NCI-H128 (cell line): ENCODE measurements at regions not wholly inside any gene's neighbourhood (a gene's known extent, or its start where the extent isn't known, plus 50 kb on each side); places are given as distances from the start of the nearest gene placed in this dataset.

Experiments used
- DNase-seq: peaks from one replicate; lab custom pipeline; 2025; ENCODE audit not compliant: unreplicated experiment; lab: John Stamatoyannopoulos, UW

GRCh38 chr9:86765746-86766430 lies 181.4 kb downstream of the GAS1 start:
- no peak for DNase-seq

GRCh38 chr9:86764671-86765343 lies 182.5 kb downstream of the GAS1 start:
- no peak for DNase-seq

- DNase-seq = no peak
Observed at GRCh38 chr9:86764221-86764624, 183.1 kb downstream of the GAS1 start.

GRCh38 chr9:86763791-86764190 lies 183.5 kb downstream of the GAS1 start:
- DNase-seq = no peak

- DNase-seq = no peak
Observed at GRCh38 chr9:86757382-86757720, 190.0 kb downstream of the GAS1 start.

GRCh38 chr9:86756576-86757381 lies 190.5 kb downstream of the GAS1 start:
- DNase-seq = no peak

GRCh38 chr9:86755561-86755941 lies 191.8 kb downstream of the GAS1 start:
- no peak for DNase-seq

GRCh38 chr9:86754581-86755560 lies 192.4 kb downstream of the GAS1 start:
- no peak for DNase-seq

- no peak for DNase-seq
Observed at GRCh38 chr9:86753836-86754235, 193.5 kb downstream of the GAS1 start.

GRCh38 chr9:86752733-86753132 lies 194.6 kb downstream of the GAS1 start:
- DNase-seq = no peak

- DNase-seq = no peak
Observed at GRCh38 chr9:86751956-86752355, 195.3 kb downstream of the GAS1 start.

GRCh38 chr9:86751207-86751606 lies 196.1 kb downstream of the GAS1 start:
- DNase-seq = no peak

- DNase-seq = no peak
Observed at GRCh38 chr9:86749894-86750255, 197.4 kb downstream of the GAS1 start.

- DNase-seq = no peak
Observed at GRCh38 chr9:86749161-86749893, 198.0 kb downstream of the GAS1 start.

GRCh38 chr9:86747711-86748110 lies 199.6 kb downstream of the GAS1 start:
- DNase-seq = no peak

- DNase-seq = no peak
Observed at GRCh38 chr9:86741311-86742208, 205.7 kb downstream of the GAS1 start.

GRCh38 chr9:86735772-86736458 lies 211.4 kb downstream of the GAS1 start:
- no peak for DNase-seq

- DNase-seq = no peak
Observed at GRCh38 chr9:86734771-86735170, 212.5 kb downstream of the GAS1 start.

- DNase-seq = no peak
Observed at GRCh38 chr9:86733929-86734328, 213.4 kb downstream of the GAS1 start.
